B cell (primary cell): ENCODE measurements at regions not wholly inside any gene's neighbourhood (a gene's known extent, or its start where the extent isn't known, plus 50 kb on each side); places are given as distances from the start of the nearest gene placed in this dataset.

Source experiments
- ATAC-seq: fragments of 200-7000 bp; cut with Tn5 transposase; one replicate; pipeline ENCODE4 v1.10.0; 2021; ENCODE audit warnings: low read depth, mild to moderate bottlenecking, moderate number of reproducible peaks, moderate library complexity
- CTCF ChIA-PET: fragments of 350-600 bp; sonication (Branson Sonifier 250); formaldehyde crosslinking; loops from one replicate; lab custom pipeline; 2021; ENCODE audit warnings: antibody characterized with exemption, inconsistent platforms; lab: Charles Lee
- POLR2A ChIA-PET: fragments of 350-600 bp; sonication (Branson Sonifier 250); formaldehyde crosslinking; loops from one replicate; lab custom pipeline; 2021; ENCODE audit warnings: antibody characterized with exemption; lab: Charles Lee
- DNase-seq: peaks from one replicate; pipeline ENCODE4 v3.0.0; 2013
- H2AFZ ChIP-seq: 2 replicates; pipeline ENCODE4 v1.6.1; 2012; ENCODE audit warnings: mild to moderate bottlenecking, low read depth, low read length; ENCODE audit not compliant: insufficient read depth, poor library complexity, severe bottlenecking
- H3K27ac ChIP-seq, 2 donors: 1 replicate in 1 of 2; 2 replicates in 1 of 2; pipeline ENCODE4 v1.5.1; 2012 to 2013; ENCODE audit warnings: low read length in 2 of 2, mild to moderate bottlenecking in 2 of 2, moderate library complexity in 1 of 2
- H3K27me3 ChIP-seq, 4 experiments: fragments of 200-600 bp in 1 of 4; sonication (generic) in 1 of 4; replicated peaks in 1 of 4; 1 replicate in 2 of 4; 2 replicates in 2 of 4; pipeline versions ENCODE4 v1.6.1 to v1.7.0; 2013 to 2016; ENCODE audit warnings: low read length in 3 of 4, mild to moderate bottlenecking in 2 of 4, mixed read lengths in 1 of 4, moderate library complexity in 1 of 4; ENCODE audit not compliant: insufficient read depth in 4 of 4, control insufficient read depth in 3 of 4; ENCODE audit errors: control extremely low read depth in 1 of 4
- H3K36me3 ChIP-seq, 2 experiments: replicated peaks in 1 of 2; 1 replicate in 1 of 2; 2 replicates in 1 of 2; pipeline versions ENCODE4 v1.6.1 to v1.7.1; 2013; ENCODE audit warnings: low read length in 1 of 2; ENCODE audit not compliant: insufficient read depth in 2 of 2, control insufficient read depth in 1 of 2; ENCODE audit errors: control extremely low read depth in 1 of 2, extremely low read depth in 1 of 2
- H3K4me1 ChIP-seq, 2 donors: fragments of 200-600 bp in 1 of 2; sonication (generic) in 1 of 2; 1 replicate in 1 of 2; 2 replicates in 1 of 2; pipeline versions ENCODE4 v1.5.1 to v1.6.1; 2013 to 2017; ENCODE audit warnings: low read length in 2 of 2; ENCODE audit not compliant: control insufficient read depth in 2 of 2, insufficient read depth in 2 of 2
- H3K4me2 ChIP-seq: replicated peaks from 2 replicates; pipeline ENCODE3; 2012; ENCODE audit warnings: mild to moderate bottlenecking, low read depth, low read length; ENCODE audit not compliant: poor library complexity, severe bottlenecking
- H3K4me3 ChIP-seq, 5 experiments: fragments of 200-600 bp in 1 of 5; sonication (generic) in 1 of 5; 1 replicate in 3 of 5; 2 replicates in 2 of 5; pipeline versions ENCODE4 v1.5.1 to v1.7.0; 2011 to 2016; ENCODE audit warnings: low read length in 4 of 5, mild to moderate bottlenecking in 4 of 5, low read depth in 2 of 5, control low read depth in 1 of 5, moderate library complexity in 1 of 5; ENCODE audit not compliant: insufficient read depth in 1 of 5; ENCODE audit errors: control extremely low read depth in 1 of 5, extremely low read depth in 1 of 5
- H3K79me2 ChIP-seq: fragments of 200-600 bp; sonication (generic); one replicate; pipeline ENCODE4 v1.6.0; 2016; ENCODE audit warnings: low read length; ENCODE audit not compliant: control insufficient read depth, insufficient read depth
- H3K9ac ChIP-seq: fragments of 200-600 bp; sonication (generic); 2 replicates; pipeline ENCODE4 v1.6.1; 2017; ENCODE audit warnings: mild to moderate bottlenecking, low read length, moderate library complexity
- H3K9me3 ChIP-seq, 3 donors: one replicate each; pipeline versions ENCODE4 v1.6.1 to v1.7.1; 2013; ENCODE audit warnings: low read length in 2 of 3; ENCODE audit not compliant: control insufficient read depth in 2 of 3, insufficient read depth in 1 of 3; ENCODE audit errors: control extremely low read depth in 1 of 3
- H4K20me1 ChIP-seq: 2 replicates; pipeline ENCODE4 v1.6.0; 2012; ENCODE audit warnings: mild to moderate bottlenecking, low read length; ENCODE audit not compliant: insufficient read depth, control insufficient read depth, poor library complexity, severe bottlenecking
- H3K27ac Mint-ChIP-seq: one replicate; pipeline ENCODE4 v1.8.0; 2021; ENCODE audit warnings: mixed read lengths
- H3K27me3 Mint-ChIP-seq: one replicate; pipeline ENCODE4 v1.8.0; 2021; ENCODE audit warnings: mixed read lengths
- H3K4me1 Mint-ChIP-seq: one replicate; pipeline ENCODE4 v1.8.0; 2021; ENCODE audit warnings: mixed read lengths
- H3K4me3 Mint-ChIP-seq: one replicate; pipeline ENCODE4 v1.8.0; 2021; ENCODE audit warnings: mixed read lengths
- H3K9me3 Mint-ChIP-seq: one replicate; pipeline ENCODE4 v1.8.0; 2022; ENCODE audit warnings: mixed read lengths; ENCODE audit not compliant: insufficient read depth
- EZH2 ChIP-seq: IDR thresholded peaks from 2 replicates; pipeline ENCODE4 v1.6.1; 2012; ENCODE audit warnings: borderline replicate concordance, low read depth, mild to moderate bottlenecking, moderate library complexity, low read length; ENCODE audit not compliant: insufficient read depth, poor library complexity, severe bottlenecking
- WGBS: methylation state at CpG from one replicate; pipeline ENCODE4 v1.1.5; 2013; ENCODE audit warnings: missing lambda C conversion rate; ENCODE audit not compliant: insufficient coverage; 5-methylcytosine and 5-hydroxymethylcytosine counted together
- intact Hi-C: fragments of 100-400 bp; cut with micrococcal nuclease; formaldehyde crosslinking; loops from one replicate; pipeline ENCODE4 v1.10.0; 2022
- TF ChIP-seq, protein P1 (sequence below): fragments of 200-600 bp; IDR thresholded peaks from one replicate; pipeline ENCODE4 v1.8.0; 2022; ENCODE audit warnings: antibody characterized with exemption, mild to moderate bottlenecking

- Histone ChIP-seq H3K4me1 (no peaks in the 10 kb centered on the region), H3K27ac (no peak overlapping the region), H3K27me3 (no peaks in the 10 kb centered on the region), H3K4me3 (no peak overlapping the region), H2AFZ (no peak overlapping the region), H3K36me3 (no peaks in the 10 kb centered on the region), H3K9me3 (no peaks in the 10 kb centered on the region), H3K79me2 (no peaks in the 10 kb centered on the region), H3K4me2 (no peak overlapping the region), H4K20me1 (no peaks in the 10 kb centered on the region), H3K9ac (no peak overlapping the region)
- Mint-ChIP-seq H3K27ac (no peak overlapping the region), H3K4me1 (no peaks in the 10 kb centered on the region), H3K4me3 (no peak overlapping the region), H3K27me3 (no peaks in the 10 kb centered on the region), H3K9me3 (no peaks in the 10 kb centered on the region)
- intact Hi-C loops = no loop called here
- TF ChIP-seq, protein P1, sequence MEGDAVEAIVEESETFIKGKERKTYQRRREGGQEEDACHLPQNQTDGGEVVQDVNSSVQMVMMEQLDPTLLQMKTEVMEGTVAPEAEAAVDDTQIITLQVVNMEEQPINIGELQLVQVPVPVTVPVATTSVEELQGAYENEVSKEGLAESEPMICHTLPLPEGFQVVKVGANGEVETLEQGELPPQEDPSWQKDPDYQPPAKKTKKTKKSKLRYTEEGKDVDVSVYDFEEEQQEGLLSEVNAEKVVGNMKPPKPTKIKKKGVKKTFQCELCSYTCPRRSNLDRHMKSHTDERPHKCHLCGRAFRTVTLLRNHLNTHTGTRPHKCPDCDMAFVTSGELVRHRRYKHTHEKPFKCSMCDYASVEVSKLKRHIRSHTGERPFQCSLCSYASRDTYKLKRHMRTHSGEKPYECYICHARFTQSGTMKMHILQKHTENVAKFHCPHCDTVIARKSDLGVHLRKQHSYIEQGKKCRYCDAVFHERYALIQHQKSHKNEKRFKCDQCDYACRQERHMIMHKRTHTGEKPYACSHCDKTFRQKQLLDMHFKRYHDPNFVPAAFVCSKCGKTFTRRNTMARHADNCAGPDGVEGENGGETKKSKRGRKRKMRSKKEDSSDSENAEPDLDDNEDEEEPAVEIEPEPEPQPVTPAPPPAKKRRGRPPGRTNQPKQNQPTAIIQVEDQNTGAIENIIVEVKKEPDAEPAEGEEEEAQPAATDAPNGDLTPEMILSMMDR = no peak
- no peak for TF ChIP-seq EZH2
- ChIA-PET CTCF (no interaction called here), POLR2A (no interaction called here)
- DNase-seq = no peak
- no peak for ATAC-seq
These were observed 115.9 kb upstream of the EPHA3 start for GRCh38 chr3:88991496-88991895.

GRCh38 chr3:88996691-88997090 is 110.7 kb upstream of the EPHA3 start:
- WGBS = 100% methylated on average over 1 of the region's 3 CpGs
- Histone ChIP-seq H4K20me1 (no peaks in the 10 kb centered on the region), H3K9ac (no peak overlapping the region), H3K4me2 (no peak overlapping the region), H3K79me2 (no peaks in the 10 kb centered on the region), H3K36me3 (no peaks in the 10 kb centered on the region), H2AFZ (no peak overlapping the region), H3K27ac (no peak overlapping the region), H3K9me3 (no peaks in the 10 kb centered on the region), H3K4me1 (no peaks in the 10 kb centered on the region), H3K4me3 (no peak overlapping the region), H3K27me3 (no peaks in the 10 kb centered on the region)
- intact Hi-C loops = no loop called here
- no peaks in the 10 kb centered on the region for H3K27me3 Mint-ChIP-seq
- TF ChIP-seq EZH2 = no peak
- TF ChIP-seq, protein P1 = no peak
- DNase-seq (no peak), ATAC-seq (no peak)
- no peak overlapping the region for H3K4me3 Mint-ChIP-seq
- POLR2A ChIA-PET = no interaction called here
- CTCF ChIA-PET = no interaction called here
- H3K27ac Mint-ChIP-seq = no peak overlapping the region
- no peaks in the 10 kb centered on the region for H3K9me3 Mint-ChIP-seq
- no peaks in the 10 kb centered on the region for H3K4me1 Mint-ChIP-seq
